ENCODE measurements at regions not wholly inside any gene's neighbourhood (a gene's known extent, or its start where the extent isn't known, plus 50 kb on each side); places are given as distances from the start of the nearest gene placed in this dataset.

GRCh38 chr11:127574478-127574877 lies 573.9 kb upstream of the KIRREL3 start:
- ChIA-PET CTCF (no interaction called here), POLR2A (no interaction called here)
- H3K4me1 Mint-ChIP-seq (ENCODE audit: insufficient read depth, unreplicated experiment), result no peaks in the 10 kb centered on the region
- H3K27ac Mint-ChIP-seq (ENCODE audit: low read depth, unreplicated experiment), result no peak overlapping the region
- no peak overlapping the region for H3K4me3 Mint-ChIP-seq (ENCODE audit: unreplicated experiment)
- H3K36me3 Mint-ChIP-seq (ENCODE audit: insufficient read depth, unreplicated experiment), result no peaks in the 10 kb centered on the region
- no peak for TF ChIP-seq CTCF (IDR thresholded peaks at IDR 0.05; ENCODE audit: unreplicated experiment)
- no peak for DNase-seq (ENCODE audit: unreplicated experiment)
- H3K9me3 Mint-ChIP-seq (ENCODE audit: unreplicated experiment), result no peaks in the 10 kb centered on the region
- BruUV-seq (replicated peaks), result no TSS peak
- intact Hi-C loops (cut with micrococcal nuclease), result no loop called here
- no peaks in the 10 kb centered on the region for H3K27me3 Mint-ChIP-seq (ENCODE audit: insufficient read depth, unreplicated experiment)

- peak; percentile 18 for DNase-seq (ENCODE audit: unreplicated experiment)
- BruUV-seq (replicated peaks), result no TSS peak
- intact Hi-C loops (cut with micrococcal nuclease), result no loop called here
- POLR2A ChIA-PET, result interaction anchor here (0.6 kb wide), 1 partner anchor 298 kb away, joined by 3 read pairs; no protein-coding TSS in a partner anchor
- Mint-ChIP-seq H3K4me1 (ENCODE audit: insufficient read depth, unreplicated experiment) (peaks cover 5% of the 10 kb centered on the region), H3K4me3 (ENCODE audit: unreplicated experiment) (no peak overlapping the region), H3K36me3 (ENCODE audit: insufficient read depth, unreplicated experiment) (no peaks in the 10 kb centered on the region), H3K9me3 (ENCODE audit: unreplicated experiment) (no peaks in the 10 kb centered on the region), H3K27me3 (ENCODE audit: insufficient read depth, unreplicated experiment) (no peaks in the 10 kb centered on the region), H3K27ac (ENCODE audit: low read depth, unreplicated experiment) (no peak overlapping the region)
- CTCF ChIA-PET, result interaction anchor here (0.6 kb wide), 1 partner anchor 20 kb away, joined by 3 read pairs; no protein-coding TSS in a partner anchor
- no peak for TF ChIP-seq CTCF (IDR thresholded peaks at IDR 0.05; ENCODE audit: unreplicated experiment)
These were observed 568.3 kb upstream of the KIRREL3 start for GRCh38 chr11:127568891-127569290.

- Mint-ChIP-seq H3K36me3 (ENCODE audit: insufficient read depth, unreplicated experiment) (no peaks in the 10 kb centered on the region), H3K27me3 (ENCODE audit: insufficient read depth, unreplicated experiment) (no peaks in the 10 kb centered on the region), H3K4me1 (ENCODE audit: insufficient read depth, unreplicated experiment) (peaks cover 5% of the 10 kb centered on the region), H3K4me3 (ENCODE audit: unreplicated experiment) (no peak overlapping the region), H3K27ac (ENCODE audit: low read depth, unreplicated experiment) (no peak overlapping the region), H3K9me3 (ENCODE audit: unreplicated experiment) (no peaks in the 10 kb centered on the region)
- TF ChIP-seq CTCF (IDR thresholded peaks at IDR 0.05; ENCODE audit: unreplicated experiment), result no peak
- intact Hi-C loops (cut with micrococcal nuclease), result no loop called here
- CTCF ChIA-PET, result no interaction called here
- POLR2A ChIA-PET, result interaction anchor here (0.5 kb wide), 1 partner anchor 31 kb away, joined by 3 read pairs; no protein-coding TSS in a partner anchor
- BruUV-seq (replicated peaks), result no TSS peak
- no peak for DNase-seq (ENCODE audit: unreplicated experiment)
These were observed 566.8 kb upstream of the KIRREL3 start for GRCh38 chr11:127567237-127567932.

- no peak for TF ChIP-seq CTCF (IDR thresholded peaks at IDR 0.05; ENCODE audit: unreplicated experiment)
- intact Hi-C loops (cut with micrococcal nuclease), result no loop called here
- Mint-ChIP-seq H3K36me3 (ENCODE audit: insufficient read depth, unreplicated experiment) (no peaks in the 10 kb centered on the region), H3K27ac (ENCODE audit: low read depth, unreplicated experiment) (no peak overlapping the region), H3K27me3 (ENCODE audit: insufficient read depth, unreplicated experiment) (no peaks in the 10 kb centered on the region), H3K9me3 (ENCODE audit: unreplicated experiment) (no peaks in the 10 kb centered on the region), H3K4me3 (ENCODE audit: unreplicated experiment) (no peak overlapping the region), H3K4me1 (ENCODE audit: insufficient read depth, unreplicated experiment) (peaks cover 5% of the 10 kb centered on the region)
- ChIA-PET CTCF (no interaction called here), POLR2A (no interaction called here)
- BruUV-seq (replicated peaks), result no TSS peak
- peak; percentile 59 for DNase-seq (ENCODE audit: unreplicated experiment)
These were observed 564.2 kb upstream of the KIRREL3 start for GRCh38 chr11:127564810-127565209.

Measured in MCF 10A (cell line).